ENCODE measurements at regions not wholly inside any gene's neighbourhood (a gene's known extent, or its start where the extent isn't known, plus 50 kb on each side); places are given as distances from the start of the nearest gene placed in this dataset.

DNA sequence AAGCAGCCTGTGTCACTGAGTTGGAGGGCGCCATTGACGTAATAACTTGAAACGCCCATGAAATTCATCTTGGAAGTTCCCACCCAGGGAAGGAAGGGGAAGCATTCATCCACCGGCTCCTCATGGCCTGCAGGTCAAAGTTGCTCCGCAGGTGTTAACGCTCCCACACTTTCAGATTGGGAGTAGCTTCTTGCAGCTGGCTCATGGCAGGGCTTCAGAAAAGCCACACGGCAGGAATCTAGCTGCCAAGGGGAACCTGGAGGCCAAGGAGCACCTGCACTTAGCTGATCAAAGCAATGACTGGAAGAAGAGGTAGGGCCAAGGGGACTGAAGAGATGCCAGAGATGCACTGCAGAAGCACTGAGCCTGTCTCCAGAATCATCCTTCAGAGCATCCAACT lies 203.2 kb downstream of the ARHGAP12 start:
- TF ChIP-seq, protein P1, sequence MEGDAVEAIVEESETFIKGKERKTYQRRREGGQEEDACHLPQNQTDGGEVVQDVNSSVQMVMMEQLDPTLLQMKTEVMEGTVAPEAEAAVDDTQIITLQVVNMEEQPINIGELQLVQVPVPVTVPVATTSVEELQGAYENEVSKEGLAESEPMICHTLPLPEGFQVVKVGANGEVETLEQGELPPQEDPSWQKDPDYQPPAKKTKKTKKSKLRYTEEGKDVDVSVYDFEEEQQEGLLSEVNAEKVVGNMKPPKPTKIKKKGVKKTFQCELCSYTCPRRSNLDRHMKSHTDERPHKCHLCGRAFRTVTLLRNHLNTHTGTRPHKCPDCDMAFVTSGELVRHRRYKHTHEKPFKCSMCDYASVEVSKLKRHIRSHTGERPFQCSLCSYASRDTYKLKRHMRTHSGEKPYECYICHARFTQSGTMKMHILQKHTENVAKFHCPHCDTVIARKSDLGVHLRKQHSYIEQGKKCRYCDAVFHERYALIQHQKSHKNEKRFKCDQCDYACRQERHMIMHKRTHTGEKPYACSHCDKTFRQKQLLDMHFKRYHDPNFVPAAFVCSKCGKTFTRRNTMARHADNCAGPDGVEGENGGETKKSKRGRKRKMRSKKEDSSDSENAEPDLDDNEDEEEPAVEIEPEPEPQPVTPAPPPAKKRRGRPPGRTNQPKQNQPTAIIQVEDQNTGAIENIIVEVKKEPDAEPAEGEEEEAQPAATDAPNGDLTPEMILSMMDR (IDR thresholded peaks at IDR 0.05) = no peak
- no peak for TF ChIP-seq POLR2A (IDR thresholded peaks at IDR 0.05; ENCODE audit: low read depth)

All from esophagus muscularis mucosa (tissue), 3 donors.